NCI-H1694 (cell line): ENCODE measurements at regions not wholly inside any gene's neighbourhood (a gene's known extent, or its start where the extent isn't known, plus 50 kb on each side); places are given as distances from the start of the nearest gene placed in this dataset.

Experiments used
- DNase-seq: peaks from one replicate; lab custom pipeline; 2025; lab: John Stamatoyannopoulos, UW

- DNase-seq, result no peak
Observed at GRCh38 chr2:226431288-226431948, 368.2 kb downstream of the IRS1 start.

DNA sequence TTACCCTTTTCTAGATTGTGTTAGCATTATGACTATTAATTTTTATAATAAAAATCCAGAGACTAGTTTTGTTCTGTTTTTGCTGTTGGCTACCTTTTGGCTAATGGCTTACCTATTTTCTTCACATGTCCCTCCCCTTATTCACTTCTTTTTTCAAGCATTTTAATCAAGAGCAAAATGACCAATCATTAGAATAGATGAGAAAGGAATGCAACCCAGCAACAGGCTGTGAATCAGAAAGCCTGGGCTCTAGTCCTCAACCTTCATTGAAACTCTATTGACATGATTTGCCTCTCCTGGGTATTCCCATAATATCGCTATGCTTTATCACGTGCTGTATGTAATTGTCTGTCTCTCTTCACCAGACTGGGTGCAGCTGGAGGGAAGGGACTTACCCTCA, 370.1 kb downstream of the IRS1 start:
- no peak for DNase-seq

DNA sequence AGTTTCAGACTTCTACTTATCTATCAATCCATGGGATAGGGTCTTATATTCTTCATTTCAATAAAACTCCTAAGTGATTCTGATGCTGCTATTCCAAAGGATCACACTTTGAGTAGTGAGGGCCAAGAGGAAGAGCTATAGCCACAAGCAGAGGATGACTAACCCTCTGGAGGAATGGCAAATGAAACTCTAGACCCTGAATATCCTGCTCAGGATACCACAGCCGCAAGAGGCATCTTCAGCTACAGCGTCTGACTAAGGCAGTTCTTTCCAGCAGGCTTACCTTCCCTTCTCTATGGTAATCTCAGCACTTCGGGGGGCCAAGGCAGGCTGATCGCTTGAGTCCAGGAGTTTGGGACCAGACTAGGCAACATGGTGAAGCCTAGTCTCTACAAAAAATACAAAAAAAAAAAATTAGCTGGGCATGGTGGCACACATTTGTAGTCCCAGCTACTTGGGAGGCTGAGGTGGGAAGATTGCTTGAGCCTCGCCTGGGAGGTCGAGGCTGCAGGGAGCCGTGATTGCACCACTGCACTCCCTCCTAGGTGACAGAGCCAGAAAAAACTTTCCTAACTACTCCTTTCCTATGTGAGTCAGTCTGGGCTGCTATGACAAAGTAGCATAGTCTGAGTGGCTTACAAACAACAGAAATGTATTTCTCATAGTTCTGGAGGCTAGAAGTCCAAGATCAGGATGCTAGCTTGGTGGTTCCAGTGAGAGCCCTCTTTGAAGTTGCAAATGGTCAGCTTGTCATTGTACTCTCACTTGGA, 371.9 kb downstream of the IRS1 start:
- no peak for DNase-seq

- DNase-seq, result no peak
Observed at GRCh38 chr2:226426292-226426736, 373.3 kb downstream of the IRS1 start.

GRCh38 chr2:226424971-226425370, 374.6 kb downstream of the IRS1 start:
- no peak for DNase-seq

GRCh38 chr2:226423498-226423960, 376.1 kb downstream of the IRS1 start:
- DNase-seq, result no peak

- DNase-seq, result no peak
Observed at GRCh38 chr2:226420646-226421045, 379.0 kb downstream of the IRS1 start.

- no peak for DNase-seq
Observed at GRCh38 chr2:226418521-226418920, 381.1 kb downstream of the IRS1 start.

GRCh38 chr2:226414335-226414734, 385.3 kb downstream of the IRS1 start:
- peak; percentile 76 for DNase-seq

GRCh38 chr2:226413498-226414130, 386.0 kb downstream of the IRS1 start:
- no peak for DNase-seq

GRCh38 chr2:226411727-226412360, 387.8 kb downstream of the IRS1 start:
- no peak for DNase-seq

GRCh38 chr2:226411205-226411604, 388.4 kb downstream of the IRS1 start:
- DNase-seq, result no peak

DNA sequence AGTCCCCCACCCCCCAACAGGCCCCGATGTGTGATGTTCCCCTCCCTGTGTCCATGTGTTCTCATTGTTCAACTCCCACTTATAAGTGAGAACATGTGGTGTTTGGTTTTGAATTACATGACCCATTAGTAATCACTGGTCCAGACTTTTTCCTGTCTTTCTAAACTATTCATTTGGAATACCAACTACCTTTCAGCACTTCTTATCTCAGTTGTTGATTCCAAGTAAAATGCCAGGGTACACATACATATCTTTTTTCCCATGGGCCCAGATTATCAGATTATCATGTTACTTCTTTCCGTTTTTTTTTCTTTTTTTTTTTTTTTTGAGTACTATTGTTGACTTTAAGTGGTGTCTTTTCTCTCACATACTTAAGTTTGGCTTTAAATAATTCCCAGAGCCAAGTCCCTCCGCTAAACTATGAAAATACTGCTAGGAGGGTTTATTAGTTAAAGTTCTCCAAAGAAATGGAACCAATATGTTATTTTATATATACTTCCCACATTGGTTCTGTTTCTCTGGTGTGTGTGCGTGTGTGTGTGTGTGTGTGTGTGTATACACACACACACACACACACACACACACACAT, 389.3 kb downstream of the IRS1 start:
- no peak for DNase-seq

GRCh38 chr2:226409134-226409533, 390.5 kb downstream of the IRS1 start:
- DNase-seq, result no peak

DNA sequence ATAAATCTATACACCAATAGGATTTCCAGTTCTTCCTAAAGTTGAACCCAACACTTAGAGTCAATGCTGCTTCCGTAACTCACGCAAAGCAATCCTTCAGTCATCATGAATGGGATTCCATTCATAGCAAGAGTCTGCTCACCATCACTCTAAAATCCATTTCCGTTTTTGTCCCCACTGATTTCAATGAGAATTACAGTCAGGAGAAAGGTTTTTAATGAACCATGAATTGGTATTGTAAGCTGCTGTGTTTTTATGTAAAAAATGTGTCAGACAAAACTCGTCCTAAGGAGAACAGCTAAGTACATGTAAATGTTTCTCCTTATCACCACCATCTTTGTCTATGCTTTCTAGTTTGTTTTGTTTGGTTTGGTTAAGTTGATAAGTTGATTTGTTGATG, 391.5 kb downstream of the IRS1 start:
- no peak for DNase-seq

- no peak for DNase-seq
Observed at GRCh38 chr2:226407135-226407534, 392.5 kb downstream of the IRS1 start.

DNA sequence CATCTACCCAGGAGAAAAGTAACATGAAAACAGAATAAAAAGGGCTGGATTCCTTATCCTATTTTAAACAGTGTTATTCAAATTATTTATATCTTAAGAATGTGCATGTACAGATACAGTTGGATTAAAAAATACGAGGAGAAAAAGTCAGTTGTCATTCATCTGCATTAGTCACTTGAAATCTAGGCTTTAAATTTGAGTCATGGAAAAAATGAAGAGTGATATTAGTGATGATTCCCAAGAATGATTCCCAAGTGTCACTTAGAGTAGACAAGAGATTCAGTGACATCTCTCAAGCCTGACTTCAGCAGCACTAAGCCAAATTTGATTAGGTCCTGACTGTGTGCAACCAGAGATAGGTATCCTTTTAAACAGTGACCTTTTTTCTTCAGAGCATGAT, 394.2 kb downstream of the IRS1 start:
- DNase-seq, result no peak

DNA sequence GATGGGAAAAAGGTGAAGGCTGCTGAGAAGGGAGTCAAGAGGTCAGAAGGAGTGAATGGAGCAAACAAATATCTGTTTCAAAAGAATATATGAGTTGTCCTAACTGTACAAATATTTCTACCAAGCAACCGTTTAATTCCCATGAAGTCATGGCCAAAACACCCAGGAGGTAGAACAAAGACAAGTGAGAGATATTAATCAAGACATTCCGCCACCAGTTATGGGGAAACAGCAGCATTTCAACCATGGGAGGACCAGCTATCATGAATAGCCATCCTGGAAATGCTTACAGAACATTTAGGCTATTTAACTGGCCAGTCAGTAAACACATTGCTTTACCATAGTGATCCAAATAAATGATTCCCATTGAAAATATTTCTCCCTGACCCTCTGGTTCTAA, 396.3 kb downstream of the IRS1 start:
- no peak for DNase-seq

DNA sequence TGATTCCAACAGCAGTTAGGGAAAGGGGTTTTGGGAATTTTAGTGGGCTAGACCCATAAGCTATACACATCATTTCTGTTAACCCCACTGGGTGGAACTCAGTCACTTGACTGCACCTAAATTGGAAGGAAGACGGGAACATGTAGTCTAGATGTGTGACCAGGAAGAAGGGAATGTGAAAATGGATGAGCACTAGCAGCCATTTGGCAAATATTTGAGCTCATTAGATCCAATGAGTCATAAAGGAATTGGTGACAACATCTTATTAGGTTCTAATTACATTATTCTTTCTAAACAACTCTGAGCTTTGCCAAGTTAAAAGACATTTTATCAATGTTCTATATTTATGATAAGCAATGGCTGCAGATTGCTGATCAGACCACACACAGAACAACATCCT, 400.6 kb downstream of the IRS1 start:
- DNase-seq, result no peak

- no peak for DNase-seq
Observed at GRCh38 chr2:226398580-226398979, 401.0 kb downstream of the IRS1 start.

GRCh38 chr2:226396541-226396940, 403.1 kb downstream of the IRS1 start:
- DNase-seq, result no peak

DNA sequence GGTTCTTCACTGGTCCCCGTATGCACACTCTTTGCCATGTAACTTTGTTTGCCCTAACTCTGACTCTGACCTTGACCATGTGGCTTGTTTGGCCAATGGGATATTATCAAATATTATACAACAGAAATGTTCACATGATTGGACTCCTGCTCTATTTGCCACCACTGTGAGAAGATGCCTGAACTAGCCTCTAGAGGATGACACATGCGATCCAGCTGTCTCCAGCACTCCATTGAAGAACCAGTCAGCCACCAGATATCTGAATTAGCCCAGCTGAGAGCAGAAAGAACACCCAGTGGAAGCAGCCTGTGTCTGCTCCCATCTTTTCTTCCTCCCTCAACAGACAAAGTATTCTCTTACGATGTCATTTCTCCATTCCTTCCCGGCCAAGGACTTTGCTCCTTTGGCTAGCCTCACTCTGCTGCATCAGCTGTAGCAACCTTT, 412.1 kb downstream of the IRS1 start:
- no peak for DNase-seq
